ENCODE measurements at regions not wholly inside any gene's neighbourhood (a gene's known extent, or its start where the extent isn't known, plus 50 kb on each side); places are given as distances from the start of the nearest gene placed in this dataset.

- TF ChIP-seq CTCF (IDR thresholded peaks at IDR 0.05; ENCODE audit: control extremely low read depth in 1 of 3, insufficient read depth in 1 of 3, low read depth in 1 of 3, low read length in 3 of 3): no peak
- TF ChIP-seq BCL11A (IDR thresholded peaks at IDR 0.05; ENCODE audit: low read depth in 2 of 2, low read length in 2 of 2): no peak
- TF ChIP-seq BRCA1 (IDR thresholded peaks at IDR 0.05; ENCODE audit: low read depth, low read length): no peak
- no peak for TF ChIP-seq KDM5A (IDR thresholded peaks at IDR 0.05; ENCODE audit: low read length)
These were observed 278.6 kb upstream of the LYPLAL1 start (continued) for GRCh38 chr1:218895064-218895587.
